ENCODE measurements at regions not wholly inside any gene's neighbourhood (a gene's known extent, or its start where the extent isn't known, plus 50 kb on each side); places are given as distances from the start of the nearest gene placed in this dataset.

- TF ChIP-seq CTCF (IDR thresholded peaks at IDR 0.05; ENCODE audit: low read length), result no peak
- no peak for TF ChIP-seq EZH2 (IDR thresholded peaks at IDR 0.05; ENCODE audit: borderline replicate concordance, low read length)
Measured at GRCh38 chr12:94793191-94793595, 142.8 kb upstream of the TMCC3 start.
